Upper lobe of left lung (tissue), 6 donors: ENCODE measurements at regions not wholly inside any gene's neighbourhood (a gene's known extent, or its start where the extent isn't known, plus 50 kb on each side); places are given as distances from the start of the nearest gene placed in this dataset.

Experiments
- ATAC-seq, 2 donors: fragments of 200-7000 bp; cut with Tn5 transposase; one replicate each; pipeline ENCODE4 v1.9.1; 2022; ENCODE audit warnings: mild to moderate bottlenecking in 2 of 2, moderate library complexity in 2 of 2; ENCODE audit not compliant: low FRiP score in 2 of 2
- DNase-seq, 2 donors: peaks; one replicate each; pipeline ENCODE4 v3.0.0-alpha.2; 2019 to 2020
- H3K27ac ChIP-seq, 4 donors: fragments of 200-600 bp; sonication (generic); one replicate each; pipeline ENCODE4 v1.5.1; 2016 to 2019
- H3K27me3 ChIP-seq, 4 donors: fragments of 200-600 bp; sonication (generic); one replicate each; pipeline ENCODE4 v1.5.1; 2017 to 2019
- H3K36me3 ChIP-seq, 4 donors: fragments of 200-600 bp; sonication (generic); one replicate each; pipeline ENCODE4 v1.5.1; 2016 to 2019
- H3K4me1 ChIP-seq, 4 donors: fragments of 200-600 bp; sonication (generic); one replicate each; pipeline ENCODE4 v1.5.1; 2018 to 2019
- H3K4me3 ChIP-seq, 4 donors: fragments of 200-600 bp; sonication (generic); one replicate each; pipeline ENCODE4 v1.5.1; 2017 to 2019; ENCODE audit warnings: mild to moderate bottlenecking in 2 of 4, moderate library complexity in 1 of 4
- H3K9me3 ChIP-seq, 4 donors: fragments of 200-600 bp; sonication (generic); one replicate each; pipeline ENCODE4 v1.5.1; 2018 to 2019
- CTCF ChIP-seq, 6 experiments: fragments of 450-650 bp in 4 of 6; fragments of 200-600 bp in 2 of 6; sonication (generic) in 2 of 6; IDR thresholded peaks; one replicate each; pipeline ENCODE4 v1.5.1; 2016 to 2019; ENCODE audit warnings: antibody characterized with exemption in 6 of 6
- EP300 ChIP-seq, 4 donors: sonication (generic); formaldehyde crosslinking; IDR thresholded peaks; one replicate each; pipeline ENCODE4 v1.5.1; 2017; ENCODE audit warnings: antibody characterized with exemption in 4 of 4, control low read depth in 2 of 4
- POLR2A ChIP-seq, 4 donors: fragments of 450-650 bp; IDR thresholded peaks; one replicate each; pipeline ENCODE4 v1.5.1; 2016 to 2017; ENCODE audit warnings: antibody characterized with exemption in 4 of 4, mild to moderate bottlenecking in 2 of 4
- POLR2AphosphoS5 ChIP-seq, 2 donors: sonication (generic); formaldehyde crosslinking; IDR thresholded peaks; one replicate each; pipeline ENCODE4 v1.5.1; 2017; ENCODE audit warnings: antibody characterized with exemption in 2 of 2
- WGBS, 2 donors: methylation state at CpG; one replicate each; pipeline ENCODE4 v1.1.5; 2017 to 2018; 5-methylcytosine and 5-hydroxymethylcytosine counted together
- donor health status: DM: no; HTN: no; CAD: no; lungs with moderate emphysema.
- donor health status: DM: no; HTN: yes; CAD: no; lungs with severe emphysema.

GRCh38 chr4:110816367-110816766 is 193.5 kb upstream of the PITX2 start:
- TF ChIP-seq POLR2A (IDR thresholded peaks at IDR 0.05) (no peak), EP300 (IDR thresholded peaks at IDR 0.05) (no peak), POLR2AphosphoS5 (IDR thresholded peaks at IDR 0.05) (no peak), CTCF (IDR thresholded peaks at IDR 0.05) (no peak)
- 55 to 67% methylated on average over 1 of the region's 1 CpG for WGBS, 2 donors

GRCh38 chr4:110821186-110821585 is 198.3 kb upstream of the PITX2 start:
- Histone ChIP-seq H3K4me1 (no peaks in the 10 kb centered on the region), H3K4me3 (no peak overlapping the region), H3K9me3 (no peaks in the 10 kb centered on the region), H3K27ac (no peak overlapping the region), H3K27me3 (no peaks in the 10 kb centered on the region), H3K36me3 (no peaks in the 10 kb centered on the region)
- WGBS, 2 donors: 66 to 72% methylated on average over 4 of the region's 4 CpGs
- DNase-seq (no peak), ATAC-seq (no peak)
- TF ChIP-seq POLR2A (IDR thresholded peaks at IDR 0.05) (no peak), CTCF (IDR thresholded peaks at IDR 0.05) (no peak), EP300 (IDR thresholded peaks at IDR 0.05) (no peak), POLR2AphosphoS5 (IDR thresholded peaks at IDR 0.05) (no peak)

More at GRCh38 chr4:110816367-110816766, 193.5 kb upstream of the PITX2 start:
- no peaks in the 10 kb centered on the region for H3K4me1 ChIP-seq
- ATAC-seq: no peak
- no peak overlapping the region for H3K4me3 ChIP-seq
- no peaks in the 10 kb centered on the region for H3K9me3 ChIP-seq
- no peaks in the 10 kb centered on the region for H3K27me3 ChIP-seq
- no peak overlapping the region for H3K27ac ChIP-seq
- H3K36me3 ChIP-seq: no peaks in the 10 kb centered on the region
- no peak for DNase-seq

GRCh38 chr4:110823251-110823650 is 200.4 kb upstream of the PITX2 start:
- Histone ChIP-seq H3K27ac (no peak overlapping the region), H3K4me3 (no peak overlapping the region), H3K4me1 (no peaks in the 10 kb centered on the region), H3K9me3 (no peaks in the 10 kb centered on the region), H3K27me3 (no peaks in the 10 kb centered on the region), H3K36me3 (no peaks in the 10 kb centered on the region)
- ATAC-seq (no peak), DNase-seq (no peak)
- WGBS, 2 donors: 89 to 91% methylated on average over 3 of the region's 3 CpGs
- TF ChIP-seq POLR2A (IDR thresholded peaks at IDR 0.05) (no peak), POLR2AphosphoS5 (IDR thresholded peaks at IDR 0.05) (no peak), CTCF (IDR thresholded peaks at IDR 0.05) (no peak), EP300 (IDR thresholded peaks at IDR 0.05) (no peak)

- Histone ChIP-seq H3K36me3 (no peaks in the 10 kb centered on the region), H3K27ac (no peak overlapping the region), H3K27me3 (no peaks in the 10 kb centered on the region), H3K4me1 (no peaks in the 10 kb centered on the region), H3K4me3 (no peak overlapping the region), H3K9me3 (no peaks in the 10 kb centered on the region)
- 91 to 93% methylated on average over 5 of the region's 5 CpGs for WGBS, 2 donors
- no peak for ATAC-seq
- TF ChIP-seq POLR2AphosphoS5 (IDR thresholded peaks at IDR 0.05) (no peak), EP300 (IDR thresholded peaks at IDR 0.05) (no peak)
- DNase-seq: no peak
Measured at GRCh38 chr4:110824344-110824743, 201.5 kb upstream of the PITX2 start.

- DNase-seq: no peak
- no peak overlapping the region for H3K4me3 ChIP-seq
- no peak overlapping the region for H3K27ac ChIP-seq
- TF ChIP-seq POLR2AphosphoS5 (IDR thresholded peaks at IDR 0.05) (no peak), EP300 (IDR thresholded peaks at IDR 0.05) (no peak), POLR2A (IDR thresholded peaks at IDR 0.05) (no peak), CTCF (IDR thresholded peaks at IDR 0.05) (no peak)
- H3K9me3 ChIP-seq: no peaks in the 10 kb centered on the region
- 82 to 84% methylated on average over 8 of the region's 8 CpGs for WGBS, 2 donors
- no peaks in the 10 kb centered on the region for H3K27me3 ChIP-seq
- H3K4me1 ChIP-seq: no peaks in the 10 kb centered on the region
- no peak for ATAC-seq
- H3K36me3 ChIP-seq: no peaks in the 10 kb centered on the region
Measured at GRCh38 chr4:110826656-110827055, 203.8 kb upstream of the PITX2 start.
